ENCODE measurements at regions not wholly inside any gene's neighbourhood (a gene's known extent, or its start where the extent isn't known, plus 50 kb on each side); places are given as distances from the start of the nearest gene placed in this dataset.

DNA sequence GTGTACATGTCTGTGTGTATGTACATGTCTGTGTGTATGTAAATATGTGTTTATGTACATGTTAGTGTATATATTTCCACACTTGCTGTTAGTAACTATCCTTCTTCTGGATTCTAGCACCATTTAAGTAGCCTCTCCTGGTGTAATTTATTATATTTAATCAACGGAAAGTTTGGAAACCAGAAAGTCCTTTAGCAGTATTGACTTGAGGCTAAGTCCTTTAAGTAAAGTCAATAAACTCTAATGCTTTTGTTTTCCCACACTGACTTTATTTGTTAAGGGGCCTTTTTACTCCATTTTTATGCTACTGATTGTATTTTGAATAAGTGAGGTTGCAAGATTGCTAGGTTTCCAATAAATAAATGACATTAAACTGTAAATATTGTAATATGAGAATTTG, 876.4 kb upstream of the SEL1L start:
- TF ChIP-seq, protein P1, sequence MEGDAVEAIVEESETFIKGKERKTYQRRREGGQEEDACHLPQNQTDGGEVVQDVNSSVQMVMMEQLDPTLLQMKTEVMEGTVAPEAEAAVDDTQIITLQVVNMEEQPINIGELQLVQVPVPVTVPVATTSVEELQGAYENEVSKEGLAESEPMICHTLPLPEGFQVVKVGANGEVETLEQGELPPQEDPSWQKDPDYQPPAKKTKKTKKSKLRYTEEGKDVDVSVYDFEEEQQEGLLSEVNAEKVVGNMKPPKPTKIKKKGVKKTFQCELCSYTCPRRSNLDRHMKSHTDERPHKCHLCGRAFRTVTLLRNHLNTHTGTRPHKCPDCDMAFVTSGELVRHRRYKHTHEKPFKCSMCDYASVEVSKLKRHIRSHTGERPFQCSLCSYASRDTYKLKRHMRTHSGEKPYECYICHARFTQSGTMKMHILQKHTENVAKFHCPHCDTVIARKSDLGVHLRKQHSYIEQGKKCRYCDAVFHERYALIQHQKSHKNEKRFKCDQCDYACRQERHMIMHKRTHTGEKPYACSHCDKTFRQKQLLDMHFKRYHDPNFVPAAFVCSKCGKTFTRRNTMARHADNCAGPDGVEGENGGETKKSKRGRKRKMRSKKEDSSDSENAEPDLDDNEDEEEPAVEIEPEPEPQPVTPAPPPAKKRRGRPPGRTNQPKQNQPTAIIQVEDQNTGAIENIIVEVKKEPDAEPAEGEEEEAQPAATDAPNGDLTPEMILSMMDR (IDR thresholded peaks at IDR 0.05), result no peak
- no peak for TF ChIP-seq POLR2A (IDR thresholded peaks at IDR 0.05)
- no peak for TF ChIP-seq POLR2AphosphoS5 (IDR thresholded peaks at IDR 0.05)
- TF ChIP-seq EP300 (IDR thresholded peaks at IDR 0.05), result no peak

All from sigmoid colon (tissue), 4 donors.